HG03135 (cell line): ENCODE measurements at regions not wholly inside any gene's neighbourhood (a gene's known extent, or its start where the extent isn't known, plus 50 kb on each side); places are given as distances from the start of the nearest gene placed in this dataset.

Source experiments
- ATAC-seq: cut with Tn5 transposase; IDR thresholded peaks from one replicate; pipeline ENCODE4 v1.9.1; 2021; ENCODE audit warnings: mild to moderate bottlenecking, moderate library complexity; ENCODE audit not compliant: unreplicated experiment

GRCh38 chr16:64892835-64893785 is 228.8 kb downstream of the CDH11 start:
- no peak for ATAC-seq

GRCh38 chr16:64889446-64889845 is 232.4 kb downstream of the CDH11 start:
- ATAC-seq = no peak

GRCh38 chr16:64887651-64888050 is 234.2 kb downstream of the CDH11 start:
- ATAC-seq = no peak

GRCh38 chr16:64882078-64882784 is 239.6 kb downstream of the CDH11 start:
- no peak for ATAC-seq

- no peak for ATAC-seq
These were observed 240.9 kb downstream of the CDH11 start for GRCh38 chr16:64880994-64881393.

- ATAC-seq = no peak
These were observed 241.9 kb downstream of the CDH11 start for GRCh38 chr16:64880006-64880405.

- ATAC-seq = no peak
These were observed 242.9 kb downstream of the CDH11 start for GRCh38 chr16:64878940-64879339.

GRCh38 chr16:64872101-64872500 is 249.8 kb downstream of the CDH11 start:
- ATAC-seq = no peak

GRCh38 chr16:64870859-64871258 is 251.0 kb downstream of the CDH11 start:
- no peak for ATAC-seq

- no peak for ATAC-seq
These were observed 252.1 kb downstream of the CDH11 start for GRCh38 chr16:64869781-64870180.

- ATAC-seq = no peak
These were observed 255.8 kb downstream of the CDH11 start for GRCh38 chr16:64866021-64866420.

GRCh38 chr16:64865069-64865696 is 256.7 kb downstream of the CDH11 start:
- no peak for ATAC-seq

GRCh38 chr16:64864232-64864809 is 257.5 kb downstream of the CDH11 start:
- ATAC-seq = no peak

- ATAC-seq = no peak
These were observed 263.8 kb downstream of the CDH11 start for GRCh38 chr16:64858076-64858475.

- no peak for ATAC-seq
These were observed 264.5 kb downstream of the CDH11 start for GRCh38 chr16:64857411-64857810.

GRCh38 chr16:64853551-64853950 is 268.3 kb downstream of the CDH11 start:
- no peak for ATAC-seq

GRCh38 chr16:64846966-64847365 is 274.9 kb downstream of the CDH11 start:
- no peak for ATAC-seq

GRCh38 chr16:64845071-64845470 is 276.8 kb downstream of the CDH11 start:
- ATAC-seq = no peak

GRCh38 chr16:64841482-64841881 is 280.4 kb downstream of the CDH11 start:
- no peak for ATAC-seq

GRCh38 chr16:64841071-64841470 is 280.8 kb downstream of the CDH11 start:
- no peak for ATAC-seq

- no peak for ATAC-seq
These were observed 291.2 kb downstream of the CDH11 start for GRCh38 chr16:64830653-64831052.
